Lower leg skin (tissue), 4 donors: ENCODE measurements at regions not wholly inside any gene's neighbourhood (a gene's known extent, or its start where the extent isn't known, plus 50 kb on each side); places are given as distances from the start of the nearest gene placed in this dataset.

Source experiments
- DNase-seq, 2 donors: peaks; one replicate each; pipeline ENCODE4 v3.0.0-alpha.2; 2019; ENCODE audit warnings: low spot score in 2 of 2
- H3K4me3 ChIP-seq: fragments of 200-600 bp; sonication (generic); 2 replicates; pipeline ENCODE4 v1.5.1; 2017; ENCODE audit warnings: mild to moderate bottlenecking, low read depth; ENCODE audit not compliant: poor library complexity, severe bottlenecking
- POLR2A ChIP-seq, 2 donors: fragments of 450-650 bp; IDR thresholded peaks; one replicate each; pipeline ENCODE4 v1.6.1; 2016 to 2017; ENCODE audit warnings: antibody characterized with exemption in 2 of 2, mild to moderate bottlenecking in 1 of 2, moderate library complexity in 1 of 2
- WGBS, 2 donors: methylation state at CpG; one replicate each; pipeline ENCODE4 v1.1.5; 2018; 5-methylcytosine and 5-hydroxymethylcytosine counted together
- intact Hi-C: fragments of 100-400 bp; cut with DNase I; formaldehyde crosslinking; loops from one replicate; pipeline ENCODE4 v1.15.0; 2023; ENCODE audit warnings: low total_unique reads
- TF ChIP-seq, protein P1 (sequence below), 3 donors: fragments of 450-650 bp; IDR thresholded peaks; one replicate each; pipeline ENCODE4 v1.5.1; 2016; ENCODE audit warnings: antibody characterized with exemption in 3 of 3, mild to moderate bottlenecking in 3 of 3, moderate library complexity in 2 of 3

DNA sequence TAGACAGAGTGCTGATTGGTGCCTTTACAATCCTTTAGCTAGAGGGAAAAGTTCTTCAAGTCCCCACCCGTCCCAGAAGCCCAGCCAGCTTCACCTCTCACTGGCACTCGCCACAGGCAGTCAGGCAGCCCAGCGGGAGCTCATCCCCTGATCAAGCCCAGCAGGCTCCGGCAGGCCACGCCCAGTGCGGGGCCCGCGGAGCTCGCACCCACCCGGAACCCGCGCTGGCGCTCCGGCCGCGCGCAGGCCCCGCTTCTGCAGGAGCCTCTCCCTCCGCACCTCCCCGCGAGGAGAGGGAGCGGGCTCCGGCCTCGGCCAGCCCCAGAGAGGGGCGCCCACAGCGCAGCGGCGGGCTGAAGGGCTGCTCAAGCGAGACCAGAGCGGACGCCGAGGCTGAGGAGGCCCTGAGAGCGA is 202.4 kb upstream of the PDGFD start:
- intact Hi-C loops = no loop called here
- TF ChIP-seq, protein P1, sequence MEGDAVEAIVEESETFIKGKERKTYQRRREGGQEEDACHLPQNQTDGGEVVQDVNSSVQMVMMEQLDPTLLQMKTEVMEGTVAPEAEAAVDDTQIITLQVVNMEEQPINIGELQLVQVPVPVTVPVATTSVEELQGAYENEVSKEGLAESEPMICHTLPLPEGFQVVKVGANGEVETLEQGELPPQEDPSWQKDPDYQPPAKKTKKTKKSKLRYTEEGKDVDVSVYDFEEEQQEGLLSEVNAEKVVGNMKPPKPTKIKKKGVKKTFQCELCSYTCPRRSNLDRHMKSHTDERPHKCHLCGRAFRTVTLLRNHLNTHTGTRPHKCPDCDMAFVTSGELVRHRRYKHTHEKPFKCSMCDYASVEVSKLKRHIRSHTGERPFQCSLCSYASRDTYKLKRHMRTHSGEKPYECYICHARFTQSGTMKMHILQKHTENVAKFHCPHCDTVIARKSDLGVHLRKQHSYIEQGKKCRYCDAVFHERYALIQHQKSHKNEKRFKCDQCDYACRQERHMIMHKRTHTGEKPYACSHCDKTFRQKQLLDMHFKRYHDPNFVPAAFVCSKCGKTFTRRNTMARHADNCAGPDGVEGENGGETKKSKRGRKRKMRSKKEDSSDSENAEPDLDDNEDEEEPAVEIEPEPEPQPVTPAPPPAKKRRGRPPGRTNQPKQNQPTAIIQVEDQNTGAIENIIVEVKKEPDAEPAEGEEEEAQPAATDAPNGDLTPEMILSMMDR (IDR thresholded peaks at IDR 0.05) = no peak
- TF ChIP-seq POLR2A (IDR thresholded peaks at IDR 0.05) = no peak
- H3K4me3 ChIP-seq = no peak overlapping the region
- 96 to 97% methylated on average over 17 to 33 of the region's 33 CpGs for WGBS, 2 donors
- DNase-seq = no peak

DNA sequence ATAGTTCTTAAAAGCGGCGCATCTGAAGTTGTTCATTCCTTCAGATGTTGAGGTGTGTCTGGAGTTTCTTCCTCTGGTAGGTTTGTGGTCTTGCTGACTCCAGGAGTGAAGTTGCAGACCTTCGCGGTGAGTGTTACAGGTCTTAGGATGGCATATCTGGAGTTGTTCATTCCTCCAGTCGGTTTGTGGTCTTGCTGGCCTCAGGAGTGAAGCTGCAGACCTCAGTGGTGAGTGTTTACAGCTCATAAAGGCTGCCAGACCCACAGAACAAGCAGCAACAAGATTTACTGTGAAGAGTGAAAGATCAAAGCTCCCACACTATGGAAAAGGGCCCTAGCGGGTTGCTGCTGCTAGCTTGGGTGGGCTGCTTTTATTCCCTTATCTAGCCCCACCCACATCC is 201.7 kb upstream of the PDGFD start:
- H3K4me3 ChIP-seq = no peak overlapping the region
- intact Hi-C loops = no loop called here
- no peak for DNase-seq
- TF ChIP-seq, protein P1 (IDR thresholded peaks at IDR 0.05) = no peak
- TF ChIP-seq POLR2A (IDR thresholded peaks at IDR 0.05) = no peak
- WGBS, 2 donors = 88 to 89% methylated on average over 6 of the region's 6 CpGs

DNA sequence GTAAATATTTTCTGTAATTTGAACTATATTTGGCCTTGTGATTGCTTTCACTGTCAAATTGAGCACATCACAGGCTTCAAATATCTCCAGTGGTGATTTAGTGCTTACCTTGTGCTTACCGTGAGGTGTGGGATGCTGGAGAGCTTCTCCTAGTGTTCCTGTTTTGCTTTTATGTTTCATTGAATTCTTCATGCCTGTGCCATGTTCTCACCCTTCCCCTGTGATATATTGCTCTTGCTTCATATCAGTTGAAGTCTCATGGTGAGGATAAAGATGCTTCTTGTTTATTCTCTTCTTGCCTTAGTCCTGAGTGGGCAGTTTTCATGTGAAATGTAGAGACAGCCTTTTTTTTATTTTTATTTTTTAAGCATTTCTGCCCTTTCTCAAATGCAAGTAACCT is 198.0 kb upstream of the PDGFD start:
- TF ChIP-seq, protein P1 (IDR thresholded peaks at IDR 0.05) = no peak
- no peak for TF ChIP-seq POLR2A (IDR thresholded peaks at IDR 0.05)
- 67 to 95% methylated on average over 1 of the region's 1 CpG for WGBS, 2 donors
- no peak for DNase-seq
- H3K4me3 ChIP-seq = no peak overlapping the region
- intact Hi-C loops = no loop called here

DNA sequence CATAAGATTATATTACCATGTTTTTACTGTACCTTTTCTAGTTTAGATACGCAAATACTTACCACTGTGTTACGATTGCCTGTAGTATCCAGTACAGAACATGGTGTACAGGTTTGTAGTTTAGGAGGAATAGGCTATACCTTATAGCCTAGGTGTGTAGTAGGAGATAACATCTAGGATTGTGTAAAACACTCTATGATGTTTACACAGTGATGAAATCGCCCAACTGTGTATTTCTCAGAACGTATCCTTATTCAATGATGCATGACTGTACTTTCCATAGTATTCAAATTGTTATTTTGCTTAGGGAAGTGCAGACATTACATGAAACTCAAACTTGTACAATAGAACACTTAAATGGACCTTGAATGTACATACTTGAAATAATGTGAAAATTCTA is 188.1 kb upstream of the PDGFD start:
- WGBS, 2 donors = 82 to 83% methylated on average over 4 of the region's 4 CpGs
- no peak overlapping the region for H3K4me3 ChIP-seq
- no peak for TF ChIP-seq POLR2A (IDR thresholded peaks at IDR 0.05)
- TF ChIP-seq, protein P1 (IDR thresholded peaks at IDR 0.05) = no peak
- no peak for DNase-seq
- intact Hi-C loops = no loop called here

DNA sequence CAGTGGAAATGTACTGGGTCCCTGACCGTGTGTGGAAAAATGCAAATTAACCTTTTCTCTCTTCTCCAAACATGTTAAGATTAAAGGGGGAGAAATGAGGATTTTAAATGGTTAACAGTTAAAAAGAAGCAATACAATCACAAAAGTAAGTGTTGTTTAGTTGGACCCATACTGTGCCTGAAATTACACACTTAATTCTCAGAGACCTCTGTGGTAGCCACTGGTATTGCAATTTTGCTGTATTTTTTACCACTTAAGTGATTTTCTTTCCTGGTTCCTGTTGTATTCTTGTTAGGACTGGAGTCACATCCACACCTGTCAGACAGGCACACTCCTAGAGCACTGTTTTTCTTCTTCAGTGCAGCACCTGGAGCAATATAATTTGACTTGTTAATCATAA is 179.6 kb upstream of the PDGFD start:
- WGBS, 2 donors = 90 to 96% methylated on average over 1 of the region's 1 CpG
- no peak overlapping the region for H3K4me3 ChIP-seq
- no peak for DNase-seq
- TF ChIP-seq POLR2A (IDR thresholded peaks at IDR 0.05) = no peak
- TF ChIP-seq, protein P1 (IDR thresholded peaks at IDR 0.05) = no peak
- intact Hi-C loops = no loop called here

DNA sequence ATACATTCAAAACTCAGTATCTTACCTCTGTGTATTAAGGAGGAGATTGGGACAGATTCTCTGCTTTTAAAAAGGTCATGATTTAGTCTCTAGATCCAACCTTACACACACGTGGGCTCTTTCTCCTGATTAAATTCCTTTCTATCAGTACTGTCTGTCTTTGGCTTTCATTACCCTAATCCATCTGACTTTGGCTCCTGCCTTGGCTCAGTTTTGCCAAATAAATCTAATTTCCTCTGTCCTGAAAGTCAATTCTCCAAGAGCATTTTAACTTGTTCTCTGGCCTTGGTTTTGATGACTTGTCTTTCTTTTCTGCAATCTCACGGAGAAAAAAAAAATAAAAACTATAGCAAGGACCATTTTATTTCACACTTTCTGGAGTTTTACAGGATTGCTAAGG is 176.6 kb upstream of the PDGFD start:
- 54 to 57% methylated on average over 2 of the region's 2 CpGs for WGBS, 2 donors
- no peak for DNase-seq
- intact Hi-C loops = no loop called here
- no peak for TF ChIP-seq POLR2A (IDR thresholded peaks at IDR 0.05)
- TF ChIP-seq, protein P1 (IDR thresholded peaks at IDR 0.05) = no peak
- no peak overlapping the region for H3K4me3 ChIP-seq
